Naive B cell (primary cell): ENCODE measurements at regions not wholly inside any gene's neighbourhood (a gene's known extent, or its start where the extent isn't known, plus 50 kb on each side); places are given as distances from the start of the nearest gene placed in this dataset.
"Not testable (repeated sequence)": the region's sequence is repeated elsewhere in the genome, so short reads cannot be mapped to it uniquely, and the experiment has no call there.

Experiments used
- ATAC-seq, 2 donors: fragments of 150-1000 bp; cut with Tn5 transposase; 2 replicates each; pipeline ENCODE4 v1.10.0; 2021; ENCODE audit warnings: low read depth in 2 of 2, mild to moderate bottlenecking in 2 of 2, moderate library complexity in 2 of 2
- DNase-seq: peaks from one replicate; pipeline ENCODE4 v3.0.0; 2022
- H3K27ac Mint-ChIP-seq, 6 donors: one replicate each; pipeline ENCODE4 v1.8.0; 2020 to 2022; ENCODE audit warnings: mild to moderate bottlenecking in 6 of 6, mixed read lengths in 6 of 6, moderate library complexity in 5 of 6, inconsistent platforms in 2 of 6
- H3K27me3 Mint-ChIP-seq, 3 donors: one replicate each; pipeline ENCODE4 v1.8.0; 2021 to 2022; ENCODE audit warnings: mixed read lengths in 3 of 3, mild to moderate bottlenecking in 1 of 3
- H3K36me3 Mint-ChIP-seq, 2 donors: one replicate each; pipeline ENCODE4 v1.8.0; 2020 to 2022; ENCODE audit warnings: mixed read lengths in 2 of 2, inconsistent platforms in 1 of 2, mild to moderate bottlenecking in 1 of 2
- H3K4me1 Mint-ChIP-seq, 3 donors: one replicate each; pipeline ENCODE4 v1.8.0; 2020 to 2022; ENCODE audit warnings: mixed read lengths in 3 of 3, inconsistent platforms in 1 of 3, mild to moderate bottlenecking in 1 of 3, moderate library complexity in 1 of 3
- H3K4me3 Mint-ChIP-seq, 8 donors: one replicate each; pipeline ENCODE4 v1.8.0; 2020 to 2022; ENCODE audit warnings: mild to moderate bottlenecking in 8 of 8, mixed read lengths in 8 of 8, moderate library complexity in 8 of 8, inconsistent platforms in 2 of 8
- H3K9me3 Mint-ChIP-seq, 7 donors: one replicate each; pipeline ENCODE4 v1.8.0; 2020 to 2022; ENCODE audit warnings: mixed read lengths in 7 of 7, mild to moderate bottlenecking in 5 of 7, inconsistent platforms in 2 of 7, moderate library complexity in 1 of 7

- Mint-ChIP-seq H3K9me3 (peaks cover 10 to 53% (median 23%) of the 10 kb centered on the region in 7 donors), H3K4me1 (peaks cover 6 to 16% (median 13%) of the 10 kb centered on the region in 3 donors), H3K27ac (peak overlapping the region; percentile 6 to 83 (median 67)), H3K36me3 (peaks cover 11 to 15% of the 10 kb centered on the region in 2 donors), H3K27me3 (peaks cover 8 to 17% (median 12%) of the 10 kb centered on the region in 3 donors), H3K4me3 (peak overlapping the region in 4 of 8 donors; percentile 1 to 40 (median 19))
- DNase-seq (peak; percentile 56), ATAC-seq (peak; percentile 92 to 94)
Observed at GRCh38 chr4:170202721-170203120, 113.0 kb upstream of the AADAT start.

- Mint-ChIP-seq H3K9me3 (peaks cover 9 to 41% (median 19%) of the 10 kb centered on the region in 7 donors), H3K4me1 (peaks cover 6 to 16% (median 13%) of the 10 kb centered on the region in 3 donors), H3K27ac (no peak overlapping the region), H3K36me3 (peaks cover 11 to 15% of the 10 kb centered on the region in 2 donors), H3K27me3 (peaks cover 7 to 14% (median 12%) of the 10 kb centered on the region in 3 donors), H3K4me3 (no peak overlapping the region)
- DNase-seq (no peak), ATAC-seq (no peak)
Observed at GRCh38 chr4:170198747-170199146, 109.0 kb upstream of the AADAT start.

- H3K4me3 Mint-ChIP-seq, H3K36me3 Mint-ChIP-seq, H3K9me3 Mint-ChIP-seq, ATAC-seq, H3K27ac Mint-ChIP-seq, DNase-seq, H3K4me1 Mint-ChIP-seq: not testable (repeated sequence)
- H3K27me3 Mint-ChIP-seq, result peaks cover 8 to 19% (median 16%) of the 10 kb centered on the region in 3 donors
Observed at GRCh38 chr4:170194794-170195193, 105.0 kb upstream of the AADAT start.

GRCh38 chr4:170193496-170193895 is 103.7 kb upstream of the AADAT start:
- H3K27ac Mint-ChIP-seq, result no peak overlapping the region
- H3K36me3 Mint-ChIP-seq, result no peaks in the 10 kb centered on the region
- H3K4me3 Mint-ChIP-seq, result no peak overlapping the region
- peaks cover 15 to 20% (median 19%) of the 10 kb centered on the region in 3 donors for H3K27me3 Mint-ChIP-seq
- H3K9me3 Mint-ChIP-seq, result peaks cover 0 to 2% (median 0%) of the 10 kb centered on the region in 7 donors
- DNase-seq, result no peak
- ATAC-seq, result no peak
- H3K4me1 Mint-ChIP-seq, result no peaks in the 10 kb centered on the region

- H3K36me3 Mint-ChIP-seq, result no peaks in the 10 kb centered on the region
- H3K27ac Mint-ChIP-seq, result no peak overlapping the region
- ATAC-seq (no peak), DNase-seq (no peak)
- H3K4me3 Mint-ChIP-seq, result no peak overlapping the region
- peaks cover 19 to 23% (median 23%) of the 10 kb centered on the region in 3 donors for H3K27me3 Mint-ChIP-seq
- peaks cover 0 to 2% (median 0%) of the 10 kb centered on the region in 7 donors for H3K9me3 Mint-ChIP-seq
- H3K4me1 Mint-ChIP-seq, result no peaks in the 10 kb centered on the region
Observed at GRCh38 chr4:170190265-170190664, 100.5 kb upstream of the AADAT start.

- H3K27me3 Mint-ChIP-seq, result peaks cover 0 to 6% (median 0%) of the 10 kb centered on the region in 3 donors
- no peak overlapping the region for H3K4me3 Mint-ChIP-seq
- no peaks in the 10 kb centered on the region for H3K4me1 Mint-ChIP-seq
- DNase-seq, result no peak
- ATAC-seq, result no peak
- no peak overlapping the region for H3K27ac Mint-ChIP-seq
- no peaks in the 10 kb centered on the region for H3K36me3 Mint-ChIP-seq
- H3K9me3 Mint-ChIP-seq, result peaks cover 0 to 13% (median 3%) of the 10 kb centered on the region in 7 donors
Observed at GRCh38 chr4:170170861-170171260, 81.1 kb upstream of the AADAT start.

GRCh38 chr4:170169699-170170098 is 79.9 kb upstream of the AADAT start:
- no peak for DNase-seq

GRCh38 chr4:170167678-170168077 is 77.9 kb upstream of the AADAT start:
- H3K27me3 Mint-ChIP-seq, result peaks cover 0 to 7% (median 5%) of the 10 kb centered on the region in 3 donors
- no peaks in the 10 kb centered on the region for H3K36me3 Mint-ChIP-seq
- no peak overlapping the region for H3K4me3 Mint-ChIP-seq
- DNase-seq (no peak), ATAC-seq (no peak)
- no peak overlapping the region for H3K27ac Mint-ChIP-seq
- H3K9me3 Mint-ChIP-seq, result peaks cover 0 to 8% (median 2%) of the 10 kb centered on the region in 7 donors
- no peaks in the 10 kb centered on the region for H3K4me1 Mint-ChIP-seq

More at GRCh38 chr4:170169699-170170098, 79.9 kb upstream of the AADAT start:
- Mint-ChIP-seq H3K27me3 (peaks cover 0 to 6% (median 0%) of the 10 kb centered on the region in 3 donors), H3K4me3 (no peak overlapping the region), H3K36me3 (no peaks in the 10 kb centered on the region), H3K9me3 (peaks cover 0 to 8% (median 2%) of the 10 kb centered on the region in 7 donors), H3K27ac (no peak overlapping the region), H3K4me1 (no peaks in the 10 kb centered on the region)
- no peak for ATAC-seq

GRCh38 chr4:170166193-170166592 is 76.4 kb upstream of the AADAT start:
- not testable (repeated sequence) for ATAC-seq, DNase-seq, H3K27me3 Mint-ChIP-seq

GRCh38 chr4:170162416-170162815 is 72.7 kb upstream of the AADAT start:
- DNase-seq (no peak), ATAC-seq (no peak)
- Mint-ChIP-seq H3K4me3 (no peak overlapping the region), H3K4me1 (no peaks in the 10 kb centered on the region), H3K27ac (no peak overlapping the region), H3K27me3 (peaks cover 0 to 12% (median 7%) of the 10 kb centered on the region in 3 donors), H3K36me3 (peaks cover 0 to 7% of the 10 kb centered on the region in 2 donors), H3K9me3 (peaks cover 0 to 19% (median 6%) of the 10 kb centered on the region in 7 donors)

More at GRCh38 chr4:170166193-170166592, 76.4 kb upstream of the AADAT start:
- not testable (repeated sequence) for H3K27ac Mint-ChIP-seq, H3K4me3 Mint-ChIP-seq, H3K36me3 Mint-ChIP-seq, H3K9me3 Mint-ChIP-seq, H3K4me1 Mint-ChIP-seq

GRCh38 chr4:170157670-170158069 is 67.9 kb upstream of the AADAT start:
- Mint-ChIP-seq H3K27me3 (peaks cover 0 to 7% (median 0%) of the 10 kb centered on the region in 3 donors), H3K27ac (no peak overlapping the region), H3K36me3 (peaks cover 0 to 7% of the 10 kb centered on the region in 2 donors), H3K4me1 (no peaks in the 10 kb centered on the region), H3K9me3 (peaks cover 0 to 23% (median 12%) of the 10 kb centered on the region in 7 donors), H3K4me3 (no peak overlapping the region)
- DNase-seq (no peak), ATAC-seq (no peak)

GRCh38 chr4:170145120-170145519 is 55.4 kb upstream of the AADAT start:
- Mint-ChIP-seq H3K4me1 (no peaks in the 10 kb centered on the region), H3K27me3 (peaks cover 0 to 6% (median 0%) of the 10 kb centered on the region in 3 donors), H3K27ac (no peak overlapping the region), H3K36me3 (no peaks in the 10 kb centered on the region), H3K9me3 (peaks cover 0 to 5% (median 0%) of the 10 kb centered on the region in 7 donors), H3K4me3 (no peak overlapping the region)
- no peak for DNase-seq
- no peak for ATAC-seq

- no peak for DNase-seq
- H3K36me3 Mint-ChIP-seq, result no peaks in the 10 kb centered on the region
- no peak overlapping the region for H3K4me3 Mint-ChIP-seq
- peaks cover 0 to 8% (median 2%) of the 10 kb centered on the region in 3 donors for H3K4me1 Mint-ChIP-seq
- H3K9me3 Mint-ChIP-seq, result no peaks in the 10 kb centered on the region
- no peak overlapping the region for H3K27ac Mint-ChIP-seq
- no peak for ATAC-seq
- peaks cover 0 to 5% (median 0%) of the 10 kb centered on the region in 3 donors for H3K27me3 Mint-ChIP-seq
Observed at GRCh38 chr4:170139764-170140163, 50.0 kb upstream of the AADAT start.
